ENCODE measurements at regions not wholly inside any gene's neighbourhood (a gene's known extent, or its start where the extent isn't known, plus 50 kb on each side); places are given as distances from the start of the nearest gene placed in this dataset.

- no peak for DNase-seq (ENCODE audit: low spot score, unreplicated experiment)
- TF ChIP-seq CTCF (IDR thresholded peaks at IDR 0.05; ENCODE audit: unreplicated experiment): no peak
- no peak overlapping the region for H3K4me3 Mint-ChIP-seq (ENCODE audit: low read depth)
- H3K4me1 Mint-ChIP-seq (ENCODE audit: low read depth): peaks cover 8% of the 10 kb centered on the region
- peaks cover 10% of the 10 kb centered on the region for H3K9me3 Mint-ChIP-seq (ENCODE audit: low read depth)
- no peaks in the 10 kb centered on the region for H3K27me3 Mint-ChIP-seq
- H3K27ac Mint-ChIP-seq: no peak overlapping the region
- H3K36me3 Mint-ChIP-seq (ENCODE audit: insufficient read depth): no peaks in the 10 kb centered on the region
These were observed 122.9 kb upstream of the NAV2 start for GRCh38 chr11:19589567-19590260.

GRCh38 chr11:19587979-19588378, 124.7 kb upstream of the NAV2 start:
- no peak overlapping the region for H3K4me3 Mint-ChIP-seq (ENCODE audit: low read depth)
- H3K4me1 Mint-ChIP-seq (ENCODE audit: low read depth): peaks cover 4% of the 10 kb centered on the region
- no peak for TF ChIP-seq CTCF (IDR thresholded peaks at IDR 0.05; ENCODE audit: unreplicated experiment)
- no peak for DNase-seq (ENCODE audit: low spot score, unreplicated experiment)
- H3K27me3 Mint-ChIP-seq: no peaks in the 10 kb centered on the region
- H3K27ac Mint-ChIP-seq: no peak overlapping the region
- H3K36me3 Mint-ChIP-seq (ENCODE audit: insufficient read depth): no peaks in the 10 kb centered on the region
- peaks cover 13% of the 10 kb centered on the region for H3K9me3 Mint-ChIP-seq (ENCODE audit: low read depth)

GRCh38 chr11:19580646-19581045, 132.0 kb upstream of the NAV2 start:
- H3K36me3 Mint-ChIP-seq (ENCODE audit: insufficient read depth): no peaks in the 10 kb centered on the region
- DNase-seq (ENCODE audit: low spot score, unreplicated experiment): no peak
- no peak for TF ChIP-seq CTCF (IDR thresholded peaks at IDR 0.05; ENCODE audit: unreplicated experiment)
- no peak overlapping the region for H3K4me3 Mint-ChIP-seq (ENCODE audit: low read depth)
- H3K27ac Mint-ChIP-seq: no peak overlapping the region
- peaks cover 8% of the 10 kb centered on the region for H3K9me3 Mint-ChIP-seq (ENCODE audit: low read depth)
- H3K4me1 Mint-ChIP-seq (ENCODE audit: low read depth): no peaks in the 10 kb centered on the region
- H3K27me3 Mint-ChIP-seq: peaks cover under 1% of the 10 kb centered on the region

- DNase-seq (ENCODE audit: low spot score, unreplicated experiment): no peak
- Mint-ChIP-seq H3K36me3 (ENCODE audit: insufficient read depth) (no peaks in the 10 kb centered on the region), H3K4me3 (ENCODE audit: low read depth) (no peak overlapping the region), H3K4me1 (ENCODE audit: low read depth) (no peaks in the 10 kb centered on the region), H3K27me3 (peaks cover 4% of the 10 kb centered on the region), H3K9me3 (ENCODE audit: low read depth) (peaks cover 3% of the 10 kb centered on the region), H3K27ac (no peak overlapping the region)
- no peak for TF ChIP-seq CTCF (IDR thresholded peaks at IDR 0.05; ENCODE audit: unreplicated experiment)
These were observed 132.7 kb upstream of the NAV2 start for GRCh38 chr11:19579957-19580356.

- no peak overlapping the region for H3K27ac Mint-ChIP-seq
- H3K4me1 Mint-ChIP-seq (ENCODE audit: low read depth): no peaks in the 10 kb centered on the region
- TF ChIP-seq CTCF (IDR thresholded peaks at IDR 0.05; ENCODE audit: unreplicated experiment): no peak
- H3K27me3 Mint-ChIP-seq: peaks cover 7% of the 10 kb centered on the region
- DNase-seq (ENCODE audit: low spot score, unreplicated experiment): no peak
- no peak overlapping the region for H3K4me3 Mint-ChIP-seq (ENCODE audit: low read depth)
- no peaks in the 10 kb centered on the region for H3K9me3 Mint-ChIP-seq (ENCODE audit: low read depth)
- H3K36me3 Mint-ChIP-seq (ENCODE audit: insufficient read depth): no peaks in the 10 kb centered on the region
These were observed 133.8 kb upstream of the NAV2 start for GRCh38 chr11:19578871-19579270.

Data from progenitor cell of endocrine pancreas (in vitro differentiated cells).